Vagina (tissue), 2 donors: ENCODE measurements at regions not wholly inside any gene's neighbourhood (a gene's known extent, or its start where the extent isn't known, plus 50 kb on each side); places are given as distances from the start of the nearest gene placed in this dataset.

Experiments
- DNase-seq, 2 donors: peaks; one replicate each; pipeline ENCODE4 v3.0.0-alpha.2; 2017; ENCODE audit errors: extremely low spot score in 2 of 2
- H3K27ac ChIP-seq: fragments of 200-600 bp; sonication (generic); one replicate; pipeline ENCODE4 v1.5.1; 2019
- H3K27me3 ChIP-seq: fragments of 200-600 bp; sonication (generic); one replicate; pipeline ENCODE4 v1.5.1; 2019
- H3K36me3 ChIP-seq, 2 donors: fragments of 200-600 bp; sonication (generic); one replicate each; pipeline ENCODE4 v1.5.1; 2017 to 2019
- H3K4me1 ChIP-seq: fragments of 200-600 bp; sonication (generic); one replicate; pipeline ENCODE4 v1.5.1; 2019
- H3K4me3 ChIP-seq, 2 donors: fragments of 200-600 bp; sonication (generic); 1 replicate in 1 of 2; 2 replicates in 1 of 2; pipeline ENCODE4 v1.5.1; 2016 to 2019
- H3K9me3 ChIP-seq: fragments of 200-600 bp; sonication (generic); one replicate; pipeline ENCODE4 v1.5.1; 2019
- POLR2A ChIP-seq, 2 donors: fragments of 450-650 bp; IDR thresholded peaks; one replicate each; pipeline ENCODE4 v1.6.1; 2017; ENCODE audit warnings: antibody characterized with exemption in 2 of 2, mild to moderate bottlenecking in 2 of 2, moderate library complexity in 2 of 2
- POLR2AphosphoS5 ChIP-seq, 2 donors: sonication (generic); formaldehyde crosslinking; IDR thresholded peaks; one replicate each; pipeline ENCODE4 v1.9.0; 2017; ENCODE audit warnings: antibody characterized with exemption in 2 of 2, mild to moderate bottlenecking in 2 of 2, low read depth in 1 of 2; ENCODE audit not compliant: insufficient read depth in 1 of 2
- intact Hi-C: fragments of 100-400 bp; cut with DNase I; formaldehyde crosslinking; loops from one replicate; pipeline ENCODE4 v1.15.1; 2023
- TF ChIP-seq, protein P1 (sequence below), 3 experiments: fragments of 450-650 bp in 2 of 3; fragments of 200-600 bp in 1 of 3; sonication (generic) in 1 of 3; IDR thresholded peaks; one replicate each; pipeline ENCODE4 v1.5.1; 2017 to 2019; ENCODE audit warnings: antibody characterized with exemption in 3 of 3, mild to moderate bottlenecking in 2 of 3, moderate library complexity in 2 of 3

- DNase-seq: no peak
- Histone ChIP-seq H3K9me3 (no peaks in the 10 kb centered on the region), H3K36me3 (no peaks in the 10 kb centered on the region), H3K4me3 (no peak overlapping the region), H3K4me1 (no peaks in the 10 kb centered on the region), H3K27me3 (no peaks in the 10 kb centered on the region), H3K27ac (no peak overlapping the region)
- intact Hi-C loops: no loop called here
- TF ChIP-seq, protein P1, sequence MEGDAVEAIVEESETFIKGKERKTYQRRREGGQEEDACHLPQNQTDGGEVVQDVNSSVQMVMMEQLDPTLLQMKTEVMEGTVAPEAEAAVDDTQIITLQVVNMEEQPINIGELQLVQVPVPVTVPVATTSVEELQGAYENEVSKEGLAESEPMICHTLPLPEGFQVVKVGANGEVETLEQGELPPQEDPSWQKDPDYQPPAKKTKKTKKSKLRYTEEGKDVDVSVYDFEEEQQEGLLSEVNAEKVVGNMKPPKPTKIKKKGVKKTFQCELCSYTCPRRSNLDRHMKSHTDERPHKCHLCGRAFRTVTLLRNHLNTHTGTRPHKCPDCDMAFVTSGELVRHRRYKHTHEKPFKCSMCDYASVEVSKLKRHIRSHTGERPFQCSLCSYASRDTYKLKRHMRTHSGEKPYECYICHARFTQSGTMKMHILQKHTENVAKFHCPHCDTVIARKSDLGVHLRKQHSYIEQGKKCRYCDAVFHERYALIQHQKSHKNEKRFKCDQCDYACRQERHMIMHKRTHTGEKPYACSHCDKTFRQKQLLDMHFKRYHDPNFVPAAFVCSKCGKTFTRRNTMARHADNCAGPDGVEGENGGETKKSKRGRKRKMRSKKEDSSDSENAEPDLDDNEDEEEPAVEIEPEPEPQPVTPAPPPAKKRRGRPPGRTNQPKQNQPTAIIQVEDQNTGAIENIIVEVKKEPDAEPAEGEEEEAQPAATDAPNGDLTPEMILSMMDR (IDR thresholded peaks at IDR 0.05): no peak
- TF ChIP-seq POLR2A (IDR thresholded peaks at IDR 0.05) (no peak), POLR2AphosphoS5 (IDR thresholded peaks at IDR 0.05; ENCODE audit: insufficient read depth in 1 of 2, low read depth in 1 of 2) (no peak)
These were observed 894.9 kb upstream of the PCDH9 start for GRCh38 chr13:68125087-68125480.

- H3K9me3 ChIP-seq: no peaks in the 10 kb centered on the region
- TF ChIP-seq, protein P1 (IDR thresholded peaks at IDR 0.05): no peak
- TF ChIP-seq POLR2A (IDR thresholded peaks at IDR 0.05) (no peak), POLR2AphosphoS5 (IDR thresholded peaks at IDR 0.05; ENCODE audit: insufficient read depth in 1 of 2, low read depth in 1 of 2) (no peak)
- no peak for DNase-seq
- no peak overlapping the region for H3K27ac ChIP-seq
- H3K36me3 ChIP-seq: no peaks in the 10 kb centered on the region
- H3K4me1 ChIP-seq: no peaks in the 10 kb centered on the region
- H3K27me3 ChIP-seq: no peaks in the 10 kb centered on the region
- intact Hi-C loops: no loop called here
- no peak overlapping the region for H3K4me3 ChIP-seq
These were observed 894.4 kb upstream of the PCDH9 start for GRCh38 chr13:68124437-68125086.

- H3K27me3 ChIP-seq: no peaks in the 10 kb centered on the region
- no peaks in the 10 kb centered on the region for H3K4me1 ChIP-seq
- TF ChIP-seq POLR2A (IDR thresholded peaks at IDR 0.05) (no peak), POLR2AphosphoS5 (IDR thresholded peaks at IDR 0.05; ENCODE audit: insufficient read depth in 1 of 2, low read depth in 1 of 2) (no peak)
- TF ChIP-seq, protein P1 (IDR thresholded peaks at IDR 0.05): no peak
- H3K9me3 ChIP-seq: no peaks in the 10 kb centered on the region
- no peak overlapping the region for H3K27ac ChIP-seq
- no peak for DNase-seq
- intact Hi-C loops: no loop called here
- no peaks in the 10 kb centered on the region for H3K36me3 ChIP-seq
- H3K4me3 ChIP-seq: no peak overlapping the region
These were observed 880.1 kb upstream of the PCDH9 start for GRCh38 chr13:68110178-68110768.

- H3K4me1 ChIP-seq: no peaks in the 10 kb centered on the region
- intact Hi-C loops: no loop called here
- H3K4me3 ChIP-seq: no peak overlapping the region
- TF ChIP-seq POLR2A (IDR thresholded peaks at IDR 0.05) (no peak), POLR2AphosphoS5 (IDR thresholded peaks at IDR 0.05; ENCODE audit: insufficient read depth in 1 of 2, low read depth in 1 of 2) (no peak)
- TF ChIP-seq, protein P1 (IDR thresholded peaks at IDR 0.05): no peak
- no peaks in the 10 kb centered on the region for H3K27me3 ChIP-seq
- no peaks in the 10 kb centered on the region for H3K9me3 ChIP-seq
- H3K36me3 ChIP-seq: no peaks in the 10 kb centered on the region
- no peak overlapping the region for H3K27ac ChIP-seq
- DNase-seq: no peak
These were observed 877.5 kb upstream of the PCDH9 start for GRCh38 chr13:68107667-68108066.

DNA sequence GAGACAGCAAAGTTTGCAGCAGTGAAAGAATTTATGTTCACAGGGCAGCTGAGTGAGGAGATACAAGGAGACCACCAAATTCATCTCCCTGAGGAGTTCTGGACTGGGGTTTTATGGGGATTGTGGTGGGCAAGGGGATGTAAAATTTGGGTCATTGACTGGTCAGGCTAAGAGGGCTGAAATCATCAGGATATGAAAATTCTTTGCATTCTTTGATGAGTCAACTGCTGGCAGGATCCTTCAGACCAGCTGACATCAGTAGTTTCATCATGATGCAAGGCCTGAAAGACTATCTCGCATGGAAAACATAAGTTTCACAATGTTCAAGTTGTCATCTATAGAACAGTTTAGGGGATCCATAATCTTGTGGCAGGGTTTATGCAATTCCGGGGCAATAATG, 869.5 kb upstream of the PCDH9 start:
- TF ChIP-seq POLR2A (IDR thresholded peaks at IDR 0.05) (no peak), POLR2AphosphoS5 (IDR thresholded peaks at IDR 0.05; ENCODE audit: insufficient read depth in 1 of 2, low read depth in 1 of 2) (no peak)
- TF ChIP-seq, protein P1 (IDR thresholded peaks at IDR 0.05): no peak
- DNase-seq: no peak

More for the DNA sequence above, 869.5 kb upstream of the PCDH9 start:
- Histone ChIP-seq H3K4me3 (no peak overlapping the region), H3K27ac (no peak overlapping the region), H3K9me3 (no peaks in the 10 kb centered on the region), H3K27me3 (no peaks in the 10 kb centered on the region), H3K36me3 (no peaks in the 10 kb centered on the region), H3K4me1 (no peaks in the 10 kb centered on the region)
- intact Hi-C loops: no loop called here
